Calu3 (cell line): ENCODE measurements at regions not wholly inside any gene's neighbourhood (a gene's known extent, or its start where the extent isn't known, plus 50 kb on each side); places are given as distances from the start of the nearest gene placed in this dataset.

Experiments used
- BruUV-seq: library from RNA; stranded (reverse); fragments of 400-500 nt; replicated peaks from 2 replicates; lab custom pipeline; 2021; lab: Mats Ljungman, UMichigan
- CTCF ChIA-PET: fragments of 300-600 bp; sonication (Branson Sonifier 250); formaldehyde crosslinking; loops from one replicate; lab custom pipeline; 2022; ENCODE audit warnings: antibody characterized with exemption; lab: Charles Lee
- DNase-seq: peaks from one replicate; pipeline ENCODE4 v3.0.0; 2022
- H3K27ac Mint-ChIP-seq: one replicate; pipeline ENCODE4 v1.8.0; 2022; ENCODE audit warnings: mixed read lengths; ENCODE audit not compliant: unreplicated experiment
- H3K27me3 Mint-ChIP-seq: one replicate; pipeline ENCODE4 v1.8.0; 2022; ENCODE audit warnings: mixed read lengths; ENCODE audit not compliant: unreplicated experiment
- H3K36me3 Mint-ChIP-seq: one replicate; pipeline ENCODE4 v1.8.0; 2022; ENCODE audit warnings: mild to moderate bottlenecking, moderate library complexity, mixed read lengths; ENCODE audit not compliant: insufficient read depth, unreplicated experiment
- H3K4me1 Mint-ChIP-seq: one replicate; pipeline ENCODE4 v1.8.0; 2022; ENCODE audit warnings: mild to moderate bottlenecking, low read depth, mixed read lengths; ENCODE audit not compliant: unreplicated experiment
- H3K4me3 Mint-ChIP-seq: one replicate; pipeline ENCODE4 v1.8.0; 2022; ENCODE audit warnings: mild to moderate bottlenecking, low read depth, moderate library complexity, mixed read lengths; ENCODE audit not compliant: unreplicated experiment
- H3K9me3 Mint-ChIP-seq: one replicate; pipeline ENCODE4 v1.8.0; 2022; ENCODE audit warnings: low read depth, mixed read lengths; ENCODE audit not compliant: unreplicated experiment
- intact Hi-C: fragments of 100-400 bp; cut with micrococcal nuclease; formaldehyde crosslinking; loops from one replicate; pipeline ENCODE4 v1.10.0; 2022; ENCODE audit not compliant: unreplicated experiment
- TF ChIP-seq, protein P1 (sequence below): fragments of 200-600 bp; IDR thresholded peaks from one replicate; pipeline ENCODE4 v1.8.0; 2022; ENCODE audit warnings: antibody characterized with exemption; ENCODE audit not compliant: unreplicated experiment

DNA sequence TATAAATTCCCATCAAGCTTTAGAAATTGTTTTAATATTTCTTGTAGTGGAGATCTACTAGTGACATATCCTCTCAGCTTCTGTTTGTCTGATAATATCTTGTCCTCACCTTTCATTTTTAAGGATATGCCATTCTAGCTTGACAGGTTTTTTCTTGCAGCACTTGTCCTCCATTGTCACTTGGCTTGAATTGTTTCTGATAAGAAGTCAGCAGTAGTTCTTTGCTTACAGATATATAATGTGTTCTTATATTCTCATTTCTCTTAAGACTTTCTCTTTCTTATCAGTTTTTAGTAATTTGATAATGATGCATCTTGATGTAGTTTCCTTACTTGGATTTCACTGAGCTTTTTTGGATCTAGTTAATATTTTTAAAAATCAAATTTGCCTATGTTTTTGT lies 120.6 kb upstream of the NUDT6 start:
- Mint-ChIP-seq H3K9me3 (peaks cover 3% of the 10 kb centered on the region), H3K4me1 (no peaks in the 10 kb centered on the region), H3K4me3 (no peak overlapping the region), H3K27ac (no peak overlapping the region), H3K27me3 (no peaks in the 10 kb centered on the region), H3K36me3 (peaks cover 4% of the 10 kb centered on the region)
- TF ChIP-seq, protein P1, sequence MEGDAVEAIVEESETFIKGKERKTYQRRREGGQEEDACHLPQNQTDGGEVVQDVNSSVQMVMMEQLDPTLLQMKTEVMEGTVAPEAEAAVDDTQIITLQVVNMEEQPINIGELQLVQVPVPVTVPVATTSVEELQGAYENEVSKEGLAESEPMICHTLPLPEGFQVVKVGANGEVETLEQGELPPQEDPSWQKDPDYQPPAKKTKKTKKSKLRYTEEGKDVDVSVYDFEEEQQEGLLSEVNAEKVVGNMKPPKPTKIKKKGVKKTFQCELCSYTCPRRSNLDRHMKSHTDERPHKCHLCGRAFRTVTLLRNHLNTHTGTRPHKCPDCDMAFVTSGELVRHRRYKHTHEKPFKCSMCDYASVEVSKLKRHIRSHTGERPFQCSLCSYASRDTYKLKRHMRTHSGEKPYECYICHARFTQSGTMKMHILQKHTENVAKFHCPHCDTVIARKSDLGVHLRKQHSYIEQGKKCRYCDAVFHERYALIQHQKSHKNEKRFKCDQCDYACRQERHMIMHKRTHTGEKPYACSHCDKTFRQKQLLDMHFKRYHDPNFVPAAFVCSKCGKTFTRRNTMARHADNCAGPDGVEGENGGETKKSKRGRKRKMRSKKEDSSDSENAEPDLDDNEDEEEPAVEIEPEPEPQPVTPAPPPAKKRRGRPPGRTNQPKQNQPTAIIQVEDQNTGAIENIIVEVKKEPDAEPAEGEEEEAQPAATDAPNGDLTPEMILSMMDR = no peak
- CTCF ChIA-PET = no interaction called here
- no peak for DNase-seq
- intact Hi-C loops = no loop called here
- no TSS peak for BruUV-seq

DNA sequence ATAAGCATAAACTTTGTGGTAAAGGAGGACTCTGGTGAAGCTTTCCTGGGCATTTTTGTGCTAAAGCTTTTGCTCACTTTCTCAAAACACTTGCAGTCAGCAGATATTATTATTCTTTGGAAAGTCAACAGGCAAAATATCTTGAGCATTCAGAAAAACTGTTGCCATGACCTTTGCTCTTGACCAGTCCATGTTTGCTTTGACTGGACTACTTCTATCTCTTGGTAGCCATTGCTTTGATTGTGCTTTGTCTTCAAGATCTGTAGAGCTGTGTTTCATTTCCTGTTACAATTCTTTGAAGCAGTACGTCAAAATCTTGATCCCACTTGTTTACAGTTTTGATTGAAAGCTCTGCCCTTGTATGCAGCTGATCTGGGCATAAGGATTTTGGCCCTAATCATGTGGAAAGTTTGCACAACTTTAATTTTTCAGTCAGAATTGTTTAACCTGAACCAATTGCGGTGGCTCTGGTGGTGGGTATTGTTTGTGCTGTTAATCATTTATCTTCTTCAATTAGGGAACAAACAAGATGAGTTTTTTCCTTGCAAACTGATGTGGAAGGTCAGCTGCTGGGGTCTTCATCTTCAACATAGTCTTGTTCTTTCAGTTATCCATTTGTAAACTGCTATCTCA lies 121.5 kb upstream of the NUDT6 start:
- intact Hi-C loops = no loop called here
- Mint-ChIP-seq H3K9me3 (peaks cover 8% of the 10 kb centered on the region), H3K27ac (no peak overlapping the region), H3K27me3 (no peaks in the 10 kb centered on the region), H3K4me1 (no peaks in the 10 kb centered on the region), H3K36me3 (peaks cover 4% of the 10 kb centered on the region), H3K4me3 (no peak overlapping the region)
- TF ChIP-seq, protein P1 = no peak
- CTCF ChIA-PET = no interaction called here
- BruUV-seq = no TSS peak
- DNase-seq = no peak

DNA sequence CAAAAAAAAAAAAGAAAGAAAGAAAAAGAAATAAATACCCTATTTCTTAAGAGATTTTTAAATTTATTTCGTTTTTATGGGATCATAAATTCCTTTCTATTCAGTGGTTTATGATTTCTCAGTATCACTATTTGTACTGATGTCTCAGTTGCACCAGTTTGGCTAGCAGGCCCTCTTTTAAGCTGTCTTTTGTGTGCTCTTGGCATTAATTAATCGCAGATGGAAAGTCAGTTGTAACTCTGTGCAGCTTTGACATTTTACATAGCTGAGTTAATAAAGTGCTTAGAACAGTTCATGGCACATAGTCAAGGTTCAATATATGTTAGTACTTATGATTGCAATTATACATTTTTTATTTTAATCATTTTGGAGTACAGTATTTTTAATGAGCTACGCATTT lies 123.7 kb upstream of the NUDT6 start:
- no peak overlapping the region for H3K27ac Mint-ChIP-seq
- CTCF ChIA-PET = no interaction called here
- peaks cover 4% of the 10 kb centered on the region for H3K36me3 Mint-ChIP-seq
- BruUV-seq = no TSS peak
- H3K9me3 Mint-ChIP-seq = peaks cover 8% of the 10 kb centered on the region
- no peaks in the 10 kb centered on the region for H3K27me3 Mint-ChIP-seq
- no peaks in the 10 kb centered on the region for H3K4me1 Mint-ChIP-seq
- TF ChIP-seq, protein P1 = no peak
- no peak for DNase-seq
- H3K4me3 Mint-ChIP-seq = no peak overlapping the region
- intact Hi-C loops = no loop called here

DNA sequence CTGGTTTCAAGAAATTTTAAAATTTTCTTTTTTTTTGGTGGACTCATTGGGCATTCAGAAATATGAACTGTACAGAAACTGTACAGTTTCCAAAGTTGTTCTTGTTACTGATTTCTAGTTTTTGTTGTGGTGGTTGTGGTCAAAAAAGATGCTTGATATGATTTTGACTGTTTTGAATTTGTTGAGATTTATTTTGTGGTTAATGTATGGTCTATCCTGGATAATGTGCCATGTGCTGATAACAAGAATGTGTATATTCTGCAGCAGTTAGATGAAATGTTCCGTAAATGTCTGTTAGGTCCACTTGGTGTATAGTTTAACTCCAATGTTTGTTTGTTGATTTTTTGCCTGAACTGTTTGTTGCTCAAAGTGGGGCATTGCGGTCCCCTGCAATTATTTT lies 127.6 kb upstream of the NUDT6 start:
- Mint-ChIP-seq H3K9me3 (peaks cover 11% of the 10 kb centered on the region), H3K4me1 (peaks cover 7% of the 10 kb centered on the region), H3K36me3 (peaks cover 6% of the 10 kb centered on the region), H3K27ac (no peak overlapping the region), H3K27me3 (no peaks in the 10 kb centered on the region), H3K4me3 (no peak overlapping the region)
- TF ChIP-seq, protein P1 = no peak
- DNase-seq = no peak
- intact Hi-C loops = no loop called here
- CTCF ChIA-PET = no interaction called here
- no TSS peak for BruUV-seq
